Pancreas (tissue), 10 donors: ENCODE measurements at regions not wholly inside any gene's neighbourhood (a gene's known extent, or its start where the extent isn't known, plus 50 kb on each side); places are given as distances from the start of the nearest gene placed in this dataset.

Source experiments
- ATAC-seq, 4 donors: fragments of 200-7000 bp; cut with Tn5 transposase; one replicate each; pipeline versions ENCODE4 v1.8.0 to v1.9.1; 2020; ENCODE audit warnings: mild to moderate bottlenecking in 4 of 4, moderate library complexity in 4 of 4
- DNase-seq, 6 donors: peaks; one replicate each; pipeline ENCODE4 v3.0.0-alpha.2; 2020
- FAIRE-seq: peaks from 2 replicates; lab custom pipeline; 2012; peaks lifted over from hg19 to GRCh38; lab: Jason Lieb, UNC
- H3K27ac ChIP-seq, 4 donors: fragments of 200-600 bp; sonication (generic); 1 replicate in 3 of 4; 2 replicates in 1 of 4; pipeline versions ENCODE4 v1.5.0 to v1.8.0; 2020
- H3K27me3 ChIP-seq, 4 donors: fragments of 200-600 bp; one replicate each; pipeline ENCODE4 v1.8.0; 2021
- H3K36me3 ChIP-seq, 3 donors: fragments of 200-600 bp; sonication (generic) in 1 of 3; one replicate each; pipeline versions ENCODE4 v1.5.0 to v1.8.0; 2020 to 2021
- H3K4me1 ChIP-seq, 3 donors: fragments of 200-600 bp; one replicate each; pipeline ENCODE4 v1.8.0; 2021
- H3K4me3 ChIP-seq, 4 donors: fragments of 200-600 bp; sonication (generic) in 2 of 4; one replicate each; pipeline versions ENCODE4 v1.5.0 to v1.8.0; 2020 to 2021
- H3K9me3 ChIP-seq, 4 donors: fragments of 200-600 bp; one replicate each; pipeline ENCODE4 v1.8.0; 2021
- CTCF ChIP-seq, 4 donors: fragments of 200-600 bp; sonication (generic) in 3 of 4; IDR thresholded peaks; one replicate each; pipeline versions ENCODE4 v1.5.0 to v1.8.0; 2021; ENCODE audit warnings: antibody characterized with exemption in 4 of 4
- WGBS, 2 donors: extraction: QIAGEN DNeasy Blood & Tissue Kit; methylation state at CpG; one replicate each; pipeline ENCODE4 v1.1.7; 2013; 5-methylcytosine and 5-hydroxymethylcytosine counted together
- intact Hi-C, 3 donors: fragments of 100-400 bp; cut with DNase I; formaldehyde crosslinking; loops; one replicate each; pipeline versions ENCODE4 v1.11.1 to v1.14.2; 2022
- donor health status: healthy with polysubstance abuse.
- donor health status: DM: no; HTN: no; CAD: no; lungs with moderate emphysema.
- donor health status: DM: no; HTN: no; CAD: no.
- donor health status: control.
- donor health status: control.
- donor health status: Bipolar disorder and iron deficiency.
- donor health status: DM: yes; HTN: yes; CAD: no.
- donor health status: DM: no; HTN: no; CAD: no.
- donor health status: DM: no; HTN: no; CAD: no.
- donor health status: DM: yes; HTN: yes; CAD: no.

- intact Hi-C loops, result no loop called here
- Histone ChIP-seq H3K4me3 (no peak overlapping the region), H3K36me3 (no peaks in the 10 kb centered on the region), H3K27me3 (no peaks in the 10 kb centered on the region), H3K4me1 (no peaks in the 10 kb centered on the region), H3K9me3 (no peaks in the 10 kb centered on the region), H3K27ac (no peak overlapping the region)
- FAIRE-seq (no peak), ATAC-seq (no peak), DNase-seq (no peak)
- WGBS, 2 donors, result 86 to 88% methylated on average over 17 of the region's 17 CpGs
- no peak for TF ChIP-seq CTCF (IDR thresholded peaks at IDR 0.05)
These were observed 312.7 kb upstream of the ERCC4 start for GRCh38 chr16:13607289-13607688.

GRCh38 chr16:13611596-13611995, 308.4 kb upstream of the ERCC4 start:
- intact Hi-C loops, result no loop called here
- no peak for TF ChIP-seq CTCF (IDR thresholded peaks at IDR 0.05)
- FAIRE-seq, result no peak
- ATAC-seq, result no peak
- Histone ChIP-seq H3K4me3 (no peak overlapping the region), H3K4me1 (no peaks in the 10 kb centered on the region), H3K27me3 (no peaks in the 10 kb centered on the region), H3K36me3 (no peaks in the 10 kb centered on the region), H3K9me3 (no peaks in the 10 kb centered on the region), H3K27ac (no peak overlapping the region)
- no peak for DNase-seq
- WGBS, 2 donors, result 63% methylated on average over 7 of the region's 7 CpGs

GRCh38 chr16:13612623-13613022, 307.3 kb upstream of the ERCC4 start:
- H3K36me3 ChIP-seq, result no peaks in the 10 kb centered on the region

GRCh38 chr16:13613165-13613564, 306.8 kb upstream of the ERCC4 start:
- no peak overlapping the region for H3K4me3 ChIP-seq
- H3K9me3 ChIP-seq, result no peaks in the 10 kb centered on the region
- no peak for TF ChIP-seq CTCF (IDR thresholded peaks at IDR 0.05)
- DNase-seq, result no peak
- H3K27ac ChIP-seq, result no peak overlapping the region
- intact Hi-C loops, result no loop called here
- H3K4me1 ChIP-seq, result no peaks in the 10 kb centered on the region
- H3K27me3 ChIP-seq, result no peaks in the 10 kb centered on the region
- no peaks in the 10 kb centered on the region for H3K36me3 ChIP-seq
- ATAC-seq, result no peak
- WGBS, 2 donors, result 21 to 26% methylated on average over 2 of the region's 2 CpGs
- FAIRE-seq, result no peak

More at GRCh38 chr16:13612623-13613022, 307.3 kb upstream of the ERCC4 start:
- Histone ChIP-seq H3K27ac (no peak overlapping the region), H3K4me3 (no peak overlapping the region), H3K27me3 (no peaks in the 10 kb centered on the region), H3K4me1 (no peaks in the 10 kb centered on the region), H3K9me3 (no peaks in the 10 kb centered on the region)
- intact Hi-C loops, result no loop called here
- no peak for ATAC-seq
- DNase-seq, result no peak
- 59 to 60% methylated on average over 4 of the region's 4 CpGs for WGBS, 2 donors
- TF ChIP-seq CTCF (IDR thresholded peaks at IDR 0.05), result no peak
- no peak for FAIRE-seq

- no peak for ATAC-seq
- TF ChIP-seq CTCF (IDR thresholded peaks at IDR 0.05), result no peak
- FAIRE-seq, result no peak
- Histone ChIP-seq H3K27me3 (no peaks in the 10 kb centered on the region), H3K36me3 (no peaks in the 10 kb centered on the region), H3K4me3 (no peak overlapping the region), H3K9me3 (no peaks in the 10 kb centered on the region), H3K27ac (no peak overlapping the region), H3K4me1 (no peaks in the 10 kb centered on the region)
- DNase-seq, result no peak
- intact Hi-C loops, result no loop called here
- 38 to 64% methylated on average over 1 of the region's 1 CpG for WGBS, 2 donors
These were observed 298.3 kb upstream of the ERCC4 start for GRCh38 chr16:13621639-13622038.
